Dermis microvascular lymphatic vessel endothelial cell (primary cell): ENCODE measurements at regions not wholly inside any gene's neighbourhood (a gene's known extent, or its start where the extent isn't known, plus 50 kb on each side); places are given as distances from the start of the nearest gene placed in this dataset.

Experiments
- DNase-seq, 2 donors: peaks; one replicate each; pipeline versions ENCODE4 v3.0.0 to v3.0.0-alpha.2; 2010; ENCODE audit warnings: low read depth in 2 of 2

DNA sequence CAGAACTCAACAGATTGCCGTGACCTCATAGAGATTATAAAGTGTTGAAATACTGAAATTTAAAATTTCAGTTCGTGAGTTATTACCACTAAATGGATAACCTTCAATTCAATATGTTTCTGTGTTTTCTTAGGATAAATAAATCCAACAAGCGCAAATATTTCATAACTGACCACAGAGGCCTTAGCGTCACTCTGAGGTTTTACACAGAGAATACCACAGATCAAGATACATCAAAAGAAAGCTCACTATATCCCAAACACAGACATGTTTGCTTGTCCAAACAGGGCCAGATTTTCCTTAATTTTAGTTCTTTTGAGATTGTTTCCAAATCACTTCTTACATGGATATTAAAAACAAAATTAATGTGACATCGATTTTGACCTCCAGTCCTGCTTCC lies 235.8 kb downstream of the EFNB2 start:
- DNase-seq, result no peak

DNA sequence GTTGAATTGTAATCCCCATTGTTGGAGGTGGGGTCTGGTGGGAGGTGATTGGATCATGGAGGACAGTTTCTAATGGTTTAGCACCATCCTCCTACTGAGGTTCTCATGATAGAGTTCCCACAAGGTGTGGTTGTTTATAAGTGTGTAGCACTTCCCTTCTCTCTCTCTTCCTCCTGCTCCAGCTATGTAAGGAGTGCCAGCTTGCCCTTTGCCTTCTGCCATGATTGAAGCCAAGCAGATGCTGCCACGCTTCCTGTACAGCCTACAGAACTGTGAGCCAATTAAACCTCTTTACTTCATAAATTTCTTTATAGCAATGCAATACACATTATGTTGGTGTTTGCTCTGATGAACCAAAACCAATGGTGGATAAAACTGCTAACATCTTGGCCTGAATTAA lies 238.2 kb downstream of the EFNB2 start:
- DNase-seq, result no peak

DNA sequence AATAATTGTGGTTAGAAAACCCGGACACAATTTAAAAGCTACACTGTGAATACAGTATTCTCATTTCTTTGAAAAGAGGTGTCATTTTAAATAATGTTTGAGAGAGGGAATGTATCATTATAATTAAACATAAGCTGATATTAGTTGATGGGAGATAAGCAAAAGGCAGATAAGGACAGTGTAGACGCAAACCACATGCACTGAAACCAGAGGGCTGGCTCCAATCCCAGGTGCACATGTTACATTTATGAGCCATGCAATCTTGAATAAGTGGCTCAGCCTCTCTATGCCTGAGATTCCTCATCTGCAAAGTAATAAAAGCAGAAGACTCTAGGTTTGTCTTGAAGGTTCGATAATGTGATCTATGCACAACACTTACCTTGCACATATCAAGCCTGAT lies 238.7 kb downstream of the EFNB2 start:
- no peak for DNase-seq

DNA sequence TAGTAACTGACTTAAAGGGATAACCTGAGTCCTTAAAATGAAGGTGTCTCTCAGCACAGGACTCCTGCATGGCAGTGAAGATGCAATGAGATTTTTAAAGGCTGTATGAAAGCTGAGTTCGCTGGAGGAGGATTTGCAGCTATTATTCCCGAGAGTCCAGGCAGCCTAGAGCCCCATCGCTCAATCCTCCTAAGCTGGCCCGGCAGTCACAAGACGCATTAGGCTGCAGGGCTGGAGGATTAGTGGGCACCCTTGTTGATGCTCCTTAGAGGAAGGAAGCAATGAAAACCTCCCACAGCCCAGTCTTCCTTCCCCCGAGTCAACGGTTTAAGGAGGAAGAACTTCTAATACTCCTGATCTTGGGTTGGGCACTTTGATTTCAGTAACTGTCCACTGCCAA lies 239.5 kb downstream of the EFNB2 start:
- DNase-seq, result no peak

DNA sequence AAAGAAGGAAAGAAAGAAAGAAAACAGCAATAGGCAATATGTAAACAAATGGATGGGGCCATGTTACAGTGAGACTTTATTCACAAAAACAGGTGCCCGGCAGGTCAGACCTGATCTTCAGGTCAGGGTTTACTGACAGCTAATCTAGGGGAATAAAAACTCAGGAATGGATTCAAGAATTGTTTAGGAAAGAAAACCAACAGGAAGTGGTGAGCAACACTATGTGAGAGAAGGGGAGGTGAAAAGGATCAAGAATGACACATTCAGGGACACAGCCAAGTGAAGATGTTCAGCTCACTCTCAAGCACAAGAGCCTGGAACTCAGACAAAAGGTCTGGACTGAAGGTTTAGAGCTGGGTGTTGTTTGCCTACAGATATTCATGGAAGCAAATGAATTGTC lies 244.5 kb downstream of the EFNB2 start:
- DNase-seq, result peak in 1 of 2 donors; percentile 34

DNA sequence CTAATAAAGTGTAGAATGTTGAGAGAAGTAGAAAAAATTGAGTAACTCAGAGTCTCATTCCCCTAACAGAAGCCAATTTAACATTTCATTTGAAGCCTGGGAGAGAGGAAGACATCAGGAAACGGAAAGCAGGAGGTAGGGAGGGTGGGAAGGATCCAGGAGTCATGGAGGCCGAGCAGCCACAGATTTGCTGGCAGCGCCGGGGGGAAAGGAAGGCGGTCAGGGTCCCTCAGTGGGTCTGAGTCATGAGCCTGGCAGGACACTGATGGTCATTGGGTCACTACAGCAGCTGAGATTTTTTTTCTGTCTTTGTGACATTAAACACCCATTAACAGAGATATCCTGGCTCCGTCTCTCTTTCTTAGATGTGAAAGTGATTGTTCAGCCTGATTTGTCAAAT lies 248.1 kb downstream of the EFNB2 start:
- peak; percentile 43 to 54 for DNase-seq

DNA sequence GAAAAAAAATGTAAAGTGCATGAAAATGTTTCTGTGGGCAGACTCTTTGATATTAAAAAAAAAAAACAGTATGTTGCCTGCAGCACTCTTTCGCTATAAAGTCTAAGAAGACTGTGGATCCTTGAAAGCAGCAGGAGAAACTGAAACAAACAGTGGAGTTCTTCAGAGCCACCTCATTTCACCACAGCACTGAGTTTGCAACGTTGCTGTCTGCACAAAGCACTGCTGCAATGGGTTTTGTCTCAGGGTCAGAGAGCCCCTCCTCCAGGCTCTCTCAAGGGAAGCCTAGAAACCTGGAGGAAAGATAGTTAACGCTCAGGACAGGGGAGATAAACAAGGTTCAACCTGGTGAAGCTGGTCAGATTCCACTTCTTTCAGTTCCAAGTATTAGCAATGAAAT lies 248.7 kb downstream of the EFNB2 start:
- DNase-seq, result no peak

DNA sequence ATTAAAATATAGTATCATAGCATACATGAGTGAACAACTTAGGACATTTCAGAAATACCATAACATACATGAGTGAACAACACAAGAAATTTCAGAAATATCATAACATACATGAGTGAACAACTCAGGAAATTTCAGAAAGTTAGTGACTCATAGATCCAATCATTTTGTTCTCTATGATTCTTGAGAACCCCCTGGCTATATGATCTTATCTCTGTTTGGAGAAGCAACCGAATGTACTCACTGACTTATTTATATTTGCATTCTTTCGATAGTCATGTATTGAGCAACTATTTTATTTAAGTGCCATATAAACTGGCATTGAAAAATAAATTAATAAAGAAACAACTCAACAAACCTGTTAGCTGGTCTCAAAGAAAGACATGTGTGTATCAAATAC lies 251.1 kb downstream of the EFNB2 start:
- peak in 1 of 2 donors; percentile 4 for DNase-seq

DNA sequence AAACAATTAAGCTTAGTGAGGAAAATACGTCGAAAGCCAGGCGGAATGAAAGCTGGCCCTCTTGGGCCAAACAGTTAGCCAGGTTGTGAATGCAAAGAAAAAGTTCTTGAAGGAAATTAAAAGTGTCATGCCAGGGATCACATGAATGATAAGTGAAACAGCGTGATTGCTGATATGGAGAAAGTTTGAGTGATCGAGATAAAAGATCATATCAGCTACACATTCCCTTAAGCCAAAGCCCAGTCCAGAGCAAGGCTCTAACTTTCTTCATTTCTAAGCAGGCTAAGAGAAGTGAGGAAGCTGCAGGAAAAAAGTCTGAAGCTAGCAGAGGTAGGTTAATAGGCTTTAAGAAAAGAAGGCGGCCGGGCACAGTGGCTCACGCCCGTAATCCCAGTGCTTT lies 254.0 kb downstream of the EFNB2 start:
- DNase-seq, result no peak

DNA sequence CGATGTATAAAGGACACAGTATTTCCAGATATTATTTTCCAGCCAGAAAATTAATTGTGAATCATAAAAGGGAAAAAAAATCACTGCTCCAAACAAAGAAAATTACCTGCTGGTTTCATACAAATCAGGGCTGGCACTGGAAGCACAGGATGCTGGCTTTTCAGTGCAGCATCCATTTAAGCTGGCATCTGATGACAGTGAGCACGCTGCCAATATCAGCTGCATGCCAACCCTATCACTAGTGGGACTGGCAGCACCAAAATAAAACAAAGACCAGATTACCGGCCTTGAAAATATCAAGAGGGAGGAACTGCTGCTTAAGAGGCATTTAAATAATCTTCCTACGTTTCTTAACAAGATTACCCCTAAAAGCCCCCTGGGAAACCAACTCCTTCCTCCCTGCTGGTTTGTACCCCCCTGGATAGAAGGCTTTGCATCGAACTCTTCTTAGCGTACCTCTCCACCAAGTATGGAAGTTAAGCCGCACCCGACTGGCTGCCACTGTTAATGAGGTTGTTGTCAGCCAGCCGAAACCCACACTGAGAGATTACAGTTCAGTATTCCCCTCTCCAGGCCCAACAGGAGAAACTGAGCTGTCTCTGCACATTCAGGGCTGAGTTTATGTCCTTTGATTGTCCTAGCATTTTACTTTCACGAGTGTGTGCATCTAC lies 257.8 kb downstream of the EFNB2 start:
- DNase-seq, result no peak

DNA sequence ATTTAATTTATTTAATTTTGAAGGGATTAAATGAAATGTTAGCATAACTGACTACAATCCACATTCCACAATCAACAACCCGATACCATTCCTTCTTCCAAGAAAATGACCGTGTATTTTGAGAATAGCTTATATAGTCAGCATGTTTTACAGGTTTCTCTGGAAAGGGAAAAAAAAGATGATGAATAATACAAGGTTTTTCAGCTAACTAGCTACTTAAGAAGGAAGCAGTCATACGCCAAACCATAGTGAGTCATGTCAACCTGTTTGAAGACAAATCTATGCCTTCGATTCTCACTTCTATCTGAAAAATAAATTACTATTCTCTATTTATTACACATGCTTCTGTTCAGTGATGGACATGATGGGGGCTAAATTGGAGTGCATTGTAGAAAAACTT lies 258.6 kb downstream of the EFNB2 start:
- DNase-seq, result no peak

DNA sequence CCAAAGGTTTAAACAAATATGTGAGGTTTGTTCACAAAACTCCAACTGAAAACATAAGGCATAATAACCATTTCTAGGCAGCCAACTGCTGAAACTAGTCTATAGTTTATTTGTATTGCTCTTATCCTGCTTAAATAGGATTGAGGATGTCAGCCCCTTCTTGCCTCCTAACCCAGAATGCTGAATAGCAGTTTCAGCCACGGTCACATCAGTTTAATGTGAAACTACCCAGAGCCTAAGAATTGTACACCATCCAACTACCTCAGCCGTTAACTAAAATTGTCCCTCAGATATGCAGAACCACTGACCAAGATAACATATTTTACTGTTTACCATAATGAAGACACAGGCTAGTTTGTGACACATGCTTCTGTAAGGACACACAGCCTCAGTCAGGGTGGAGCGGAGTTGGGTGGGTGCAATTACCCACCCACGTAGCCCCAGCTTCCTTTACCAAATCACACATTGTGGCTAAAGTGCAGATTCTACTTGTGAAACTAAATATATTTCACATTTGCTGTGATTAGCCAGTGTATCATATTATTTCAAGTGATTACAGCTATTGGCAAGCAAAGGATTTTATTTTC lies 259.9 kb downstream of the EFNB2 start:
- no peak for DNase-seq

DNA sequence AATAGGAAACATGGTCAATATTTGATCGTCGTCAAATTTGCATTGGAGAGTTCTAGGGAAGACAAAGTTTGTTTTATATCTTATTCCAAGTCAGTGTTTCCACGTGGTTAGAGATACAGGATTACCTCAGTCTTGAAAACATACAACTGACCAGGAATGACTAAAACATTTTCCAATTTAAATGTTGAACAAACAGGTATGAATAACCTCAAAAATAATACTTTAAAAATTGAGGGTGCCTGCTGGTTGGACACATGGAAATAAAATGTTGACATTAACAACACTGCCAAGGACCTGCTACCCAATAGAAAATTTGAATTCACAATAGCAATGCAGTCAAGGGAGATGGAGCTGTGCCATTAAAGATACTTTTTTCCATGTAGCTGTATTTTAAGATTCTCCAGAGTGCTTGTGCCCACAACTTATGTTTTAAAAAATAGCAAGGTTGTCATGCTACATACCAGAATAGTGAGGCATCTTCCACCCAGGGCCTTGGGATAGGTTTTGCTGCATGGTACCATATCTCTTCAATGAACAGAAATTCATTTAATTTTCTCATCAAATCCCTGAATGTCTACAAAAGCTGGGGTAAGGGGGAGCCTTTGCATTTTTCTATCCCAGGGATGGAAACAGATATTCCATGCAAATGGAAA lies 260.8 kb downstream of the EFNB2 start:
- DNase-seq, result no peak

DNA sequence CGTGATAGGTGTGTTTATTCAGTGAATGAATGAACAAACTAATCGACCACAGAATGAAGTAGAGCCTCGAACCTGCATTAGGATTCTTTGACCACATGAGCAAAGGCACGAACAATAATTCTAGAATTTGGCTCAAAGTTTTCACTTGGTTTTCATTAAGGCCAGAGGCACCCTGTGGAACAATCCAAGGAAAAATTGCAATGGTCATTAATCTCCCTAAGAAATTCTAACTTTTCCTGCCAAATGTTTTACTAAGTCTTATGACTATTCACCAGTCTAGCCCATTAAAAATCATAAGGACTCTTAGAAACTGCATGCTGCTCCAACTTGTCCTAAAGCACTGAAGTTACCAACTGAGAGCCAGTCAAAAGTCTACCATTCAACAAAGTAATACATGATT lies 271.7 kb downstream of the EFNB2 start:
- no peak for DNase-seq

DNA sequence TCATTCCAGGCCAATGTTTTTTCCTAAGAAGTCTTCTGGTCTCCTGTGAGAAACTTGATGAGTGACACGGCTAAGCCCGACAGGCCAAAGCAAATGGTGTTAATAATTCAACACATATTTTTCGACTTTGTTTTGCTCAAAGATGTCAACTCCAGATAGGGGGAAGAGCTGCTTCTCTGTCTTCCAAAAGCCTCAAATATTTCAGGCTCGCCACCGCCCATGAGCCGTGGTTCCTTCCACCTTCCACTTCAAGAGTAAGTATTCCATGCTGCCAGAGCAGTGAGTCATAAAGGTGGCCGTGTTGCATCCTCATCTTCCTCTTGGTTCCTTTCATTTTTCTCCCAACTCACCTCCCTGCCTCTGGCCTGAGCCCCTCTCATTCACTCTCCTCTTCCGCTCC lies 272.6 kb downstream of the EFNB2 start:
- no peak for DNase-seq

DNA sequence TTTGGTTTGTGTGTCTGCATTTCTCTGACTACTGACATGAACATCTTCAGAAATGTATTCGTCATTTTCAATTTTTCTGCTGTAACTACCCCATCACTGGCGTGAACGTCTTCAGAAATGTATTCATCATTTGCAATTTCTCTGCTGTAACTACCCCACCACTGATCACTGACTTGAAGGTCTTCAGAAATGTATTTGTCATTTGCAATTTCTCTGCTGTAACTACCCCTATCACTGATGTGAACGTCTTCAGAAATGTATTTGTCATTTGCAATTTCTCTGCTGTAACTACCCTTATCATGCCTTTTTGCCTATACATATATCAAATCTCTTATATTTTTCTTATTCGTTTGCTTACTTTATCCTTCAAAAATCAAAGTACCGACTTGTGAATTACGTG lies 274.0 kb downstream of the EFNB2 start:
- no peak for DNase-seq

DNA sequence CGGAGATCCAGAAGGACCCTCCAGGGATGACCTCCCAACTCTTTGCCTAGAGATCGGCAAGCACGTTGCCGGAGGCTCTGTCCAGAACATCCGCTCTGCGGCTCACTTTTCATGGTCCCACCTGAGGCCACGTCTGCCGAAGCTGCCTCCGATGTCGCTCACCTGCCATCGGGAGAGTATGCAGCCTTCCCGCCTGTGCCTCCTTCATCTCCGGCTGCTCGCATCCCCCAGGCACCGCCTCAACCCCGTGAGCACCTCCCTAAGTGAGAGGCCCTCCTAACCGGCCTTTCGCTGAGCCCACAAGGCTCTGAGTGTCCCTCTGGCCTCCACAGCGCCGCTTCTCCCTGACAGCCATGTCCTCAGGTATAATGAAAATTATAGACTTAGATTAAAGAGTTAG lies 275.1 kb downstream of the EFNB2 start:
- no peak for DNase-seq

DNA sequence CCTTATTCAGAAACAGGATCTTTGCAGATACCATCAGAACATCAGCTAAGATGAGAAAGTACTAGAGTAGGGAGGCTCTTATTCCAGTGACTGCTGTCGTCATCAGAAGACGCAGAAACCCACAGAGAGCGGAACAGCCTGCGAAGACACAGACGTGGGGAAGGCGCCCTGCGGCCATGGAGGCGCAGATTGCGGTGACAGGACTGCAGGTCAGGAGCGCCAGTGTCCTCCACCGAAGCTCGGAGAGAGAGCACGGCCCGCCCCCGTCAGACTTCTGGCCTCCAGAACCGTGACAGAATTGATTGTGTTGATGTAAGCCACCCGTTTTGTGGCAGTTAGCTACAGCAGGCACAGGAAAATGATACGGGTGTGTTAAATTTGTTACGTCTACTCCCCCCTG lies 275.5 kb downstream of the EFNB2 start:
- DNase-seq, result no peak

DNA sequence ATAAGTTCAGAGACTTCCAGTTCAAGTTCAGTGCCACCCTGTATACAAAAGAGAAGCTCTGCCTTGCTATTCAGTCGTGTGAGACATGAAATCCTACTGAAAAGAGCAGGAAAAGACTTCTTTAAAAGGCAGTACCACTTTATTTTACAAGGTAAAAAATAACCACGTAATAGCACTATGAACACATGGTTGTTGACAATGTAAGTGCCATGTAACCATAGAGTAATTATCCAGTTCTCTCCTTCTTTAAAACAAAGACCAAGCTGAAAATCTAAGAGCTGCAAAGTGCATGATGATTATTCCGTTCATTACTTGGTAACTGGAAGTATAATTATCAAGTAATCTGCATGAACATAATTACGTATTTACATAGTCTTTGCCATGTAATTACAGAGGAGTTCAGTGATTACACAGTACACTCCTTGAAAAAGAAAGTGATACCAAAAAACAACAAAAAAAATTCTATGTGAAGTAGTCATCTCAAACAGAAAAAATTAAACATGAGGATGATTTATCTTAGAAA lies 288.7 kb downstream of the EFNB2 start:
- DNase-seq, result no peak

DNA sequence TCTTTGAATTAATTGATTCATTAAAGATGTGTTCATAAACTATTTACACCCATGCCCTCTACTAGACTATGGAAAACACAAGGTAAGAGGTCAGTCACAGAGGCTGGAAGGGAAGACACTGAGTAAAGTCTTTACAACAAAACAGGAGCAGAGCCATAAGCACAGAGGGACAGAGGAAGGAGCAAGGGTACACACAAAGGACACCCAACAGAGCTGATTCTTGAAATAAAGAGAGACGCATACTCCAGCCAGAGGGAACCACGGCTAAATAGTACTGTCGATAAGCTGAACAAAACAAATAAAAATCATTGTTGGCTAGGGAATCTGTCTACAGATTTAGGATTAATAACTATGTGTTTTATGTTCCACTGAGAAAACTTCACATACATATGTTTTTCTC lies 289.2 kb downstream of the EFNB2 start:
- DNase-seq, result no peak

DNA sequence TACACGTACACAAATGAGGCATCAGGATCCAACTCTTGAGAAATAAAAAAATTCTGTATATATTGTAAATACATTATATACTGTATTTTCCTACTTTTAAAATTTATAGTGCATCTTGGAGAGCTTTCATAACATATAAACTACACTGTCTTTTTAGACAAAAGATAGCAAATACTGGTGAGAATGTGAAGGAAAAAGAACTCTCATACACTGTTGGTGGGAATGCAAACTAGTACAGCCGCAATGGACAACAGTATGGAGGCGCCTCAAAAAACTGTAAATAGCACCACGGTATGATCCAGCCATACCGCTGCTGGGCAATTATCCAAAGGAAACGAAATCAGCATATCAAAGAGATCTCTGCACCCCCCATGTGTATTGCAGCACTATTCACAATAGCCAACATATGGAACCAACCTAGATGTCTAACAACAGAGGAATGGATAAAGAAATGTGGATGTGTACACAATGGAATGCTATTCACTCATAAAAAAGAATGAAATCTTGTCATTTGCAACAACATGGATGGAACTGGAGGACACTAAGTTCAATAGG lies 292.4 kb downstream of the EFNB2 start:
- DNase-seq, result no peak
